NCI-H1694 (cell line): ENCODE measurements at regions not wholly inside any gene's neighbourhood (a gene's known extent, or its start where the extent isn't known, plus 50 kb on each side); places are given as distances from the start of the nearest gene placed in this dataset.

ENCODE experiments used
- DNase-seq: peaks from one replicate; lab custom pipeline; 2025; lab: John Stamatoyannopoulos, UW

- no peak for DNase-seq
These were observed 368.6 kb upstream of the MPDZ start for GRCh38 chr9:13648068-13648467.

GRCh38 chr9:13646500-13647021, 367.1 kb upstream of the MPDZ start:
- DNase-seq, result no peak

GRCh38 chr9:13645557-13645956, 366.1 kb upstream of the MPDZ start:
- DNase-seq, result no peak

GRCh38 chr9:13644675-13645074, 365.2 kb upstream of the MPDZ start:
- no peak for DNase-seq

- no peak for DNase-seq
These were observed 363.2 kb upstream of the MPDZ start for GRCh38 chr9:13642646-13643045.

GRCh38 chr9:13629067-13629466, 349.6 kb upstream of the MPDZ start:
- no peak for DNase-seq

- DNase-seq, result no peak
These were observed 349.0 kb upstream of the MPDZ start for GRCh38 chr9:13628526-13628925.

- no peak for DNase-seq
These were observed 348.0 kb upstream of the MPDZ start for GRCh38 chr9:13627502-13627901.

- DNase-seq, result no peak
These were observed 347.6 kb upstream of the MPDZ start for GRCh38 chr9:13627071-13627470.

GRCh38 chr9:13626601-13627000, 347.1 kb upstream of the MPDZ start:
- no peak for DNase-seq

- DNase-seq, result no peak
These were observed 342.5 kb upstream of the MPDZ start for GRCh38 chr9:13621872-13622564.

GRCh38 chr9:13616491-13617035, 337.1 kb upstream of the MPDZ start:
- no peak for DNase-seq

GRCh38 chr9:13615660-13616490, 336.4 kb upstream of the MPDZ start:
- no peak for DNase-seq

GRCh38 chr9:13614060-13614459, 334.6 kb upstream of the MPDZ start:
- no peak for DNase-seq

GRCh38 chr9:13613296-13613695, 333.8 kb upstream of the MPDZ start:
- no peak for DNase-seq

- no peak for DNase-seq
These were observed 329.0 kb upstream of the MPDZ start for GRCh38 chr9:13608451-13608850.

- no peak for DNase-seq
These were observed 328.3 kb upstream of the MPDZ start for GRCh38 chr9:13607481-13608441.

GRCh38 chr9:13606586-13606985, 327.1 kb upstream of the MPDZ start:
- DNase-seq, result no peak

- no peak for DNase-seq
These were observed 324.4 kb upstream of the MPDZ start for GRCh38 chr9:13603921-13604320.

GRCh38 chr9:13598738-13599137, 319.2 kb upstream of the MPDZ start:
- DNase-seq, result no peak

GRCh38 chr9:13597427-13597826, 317.9 kb upstream of the MPDZ start:
- DNase-seq, result no peak

- DNase-seq, result no peak
These were observed 317.5 kb upstream of the MPDZ start for GRCh38 chr9:13597004-13597403.
